ENCODE measurements at regions not wholly inside any gene's neighbourhood (a gene's known extent, or its start where the extent isn't known, plus 50 kb on each side); places are given as distances from the start of the nearest gene placed in this dataset.

- DNase-seq (ENCODE audit: insufficient read length) (no peak), FAIRE-seq (no peak)
- TF ChIP-seq POLR2AphosphoS5 (IDR thresholded peaks at IDR 0.05; ENCODE audit: low read depth, low read length): no peak
- no peak for TF ChIP-seq TAF1 (IDR thresholded peaks at IDR 0.05; ENCODE audit: borderline replicate concordance, low read depth, low read length)
- TF ChIP-seq POLR2A (IDR thresholded peaks at IDR 0.05; ENCODE audit: low read depth, low read length): no peak
Observed at GRCh38 chr5:158623971-158624370, 475.7 kb downstream of the EBF1 start.

GRCh38 chr5:158621391-158621790 is 478.3 kb downstream of the EBF1 start:
- no peak for TF ChIP-seq TAF1 (IDR thresholded peaks at IDR 0.05; ENCODE audit: borderline replicate concordance, low read depth, low read length)
- TF ChIP-seq POLR2A (IDR thresholded peaks at IDR 0.05; ENCODE audit: low read depth, low read length): no peak
- TF ChIP-seq POLR2AphosphoS5 (IDR thresholded peaks at IDR 0.05; ENCODE audit: low read depth, low read length): no peak
- DNase-seq (ENCODE audit: insufficient read length) (no peak), FAIRE-seq (no peak)

GRCh38 chr5:158619083-158619788 is 480.5 kb downstream of the EBF1 start:
- no peak for FAIRE-seq
- TF ChIP-seq POLR2AphosphoS5 (IDR thresholded peaks at IDR 0.05; ENCODE audit: low read depth, low read length): no peak
- TF ChIP-seq POLR2A (IDR thresholded peaks at IDR 0.05; ENCODE audit: low read depth, low read length): no peak
- TF ChIP-seq TAF1 (IDR thresholded peaks at IDR 0.05; ENCODE audit: borderline replicate concordance, low read depth, low read length): no peak
- DNase-seq (ENCODE audit: insufficient read length): no peak

GRCh38 chr5:158618256-158618655 is 481.5 kb downstream of the EBF1 start:
- FAIRE-seq (no peak), DNase-seq (ENCODE audit: insufficient read length) (no peak)
- TF ChIP-seq POLR2AphosphoS5 (IDR thresholded peaks at IDR 0.05; ENCODE audit: low read depth, low read length): no peak
- TF ChIP-seq TAF1 (IDR thresholded peaks at IDR 0.05; ENCODE audit: borderline replicate concordance, low read depth, low read length): no peak
- TF ChIP-seq POLR2A (IDR thresholded peaks at IDR 0.05; ENCODE audit: low read depth, low read length): no peak

GRCh38 chr5:158616707-158617106 is 483.0 kb downstream of the EBF1 start:
- no peak for TF ChIP-seq POLR2A (IDR thresholded peaks at IDR 0.05; ENCODE audit: low read depth, low read length)
- no peak for TF ChIP-seq TAF1 (IDR thresholded peaks at IDR 0.05; ENCODE audit: borderline replicate concordance, low read depth, low read length)
- no peak for TF ChIP-seq POLR2AphosphoS5 (IDR thresholded peaks at IDR 0.05; ENCODE audit: low read depth, low read length)
- DNase-seq (ENCODE audit: insufficient read length): no peak
- no peak for FAIRE-seq

- DNase-seq (ENCODE audit: insufficient read length) (no peak), FAIRE-seq (no peak)
- TF ChIP-seq POLR2AphosphoS5 (IDR thresholded peaks at IDR 0.05; ENCODE audit: low read depth, low read length) (no peak), POLR2A (IDR thresholded peaks at IDR 0.05; ENCODE audit: low read depth, low read length) (no peak), TAF1 (IDR thresholded peaks at IDR 0.05; ENCODE audit: borderline replicate concordance, low read depth, low read length) (no peak)
Observed at GRCh38 chr5:158614951-158615350, 484.8 kb downstream of the EBF1 start.

- no peak for DNase-seq (ENCODE audit: insufficient read length)
- TF ChIP-seq POLR2AphosphoS5 (IDR thresholded peaks at IDR 0.05; ENCODE audit: low read depth, low read length) (no peak), TAF1 (IDR thresholded peaks at IDR 0.05; ENCODE audit: borderline replicate concordance, low read depth, low read length) (no peak), POLR2A (IDR thresholded peaks at IDR 0.05; ENCODE audit: low read depth, low read length) (no peak)
- no peak for FAIRE-seq
Observed at GRCh38 chr5:158611581-158611980, 488.1 kb downstream of the EBF1 start.

- DNase-seq (ENCODE audit: insufficient read length): no peak
- no peak for FAIRE-seq
- TF ChIP-seq POLR2AphosphoS5 (IDR thresholded peaks at IDR 0.05; ENCODE audit: low read depth, low read length) (no peak), TAF1 (IDR thresholded peaks at IDR 0.05; ENCODE audit: borderline replicate concordance, low read depth, low read length) (no peak), POLR2A (IDR thresholded peaks at IDR 0.05; ENCODE audit: low read depth, low read length) (no peak)
Observed at GRCh38 chr5:158610051-158610415, 489.7 kb downstream of the EBF1 start.

GRCh38 chr5:158609333-158610050 is 490.2 kb downstream of the EBF1 start:
- FAIRE-seq (no peak), DNase-seq (ENCODE audit: insufficient read length) (no peak)
- no peak for TF ChIP-seq TAF1 (IDR thresholded peaks at IDR 0.05; ENCODE audit: borderline replicate concordance, low read depth, low read length)
- TF ChIP-seq POLR2A (IDR thresholded peaks at IDR 0.05; ENCODE audit: low read depth, low read length): no peak

GRCh38 chr5:158607088-158607487 is 492.6 kb downstream of the EBF1 start:
- TF ChIP-seq POLR2AphosphoS5 (IDR thresholded peaks at IDR 0.05; ENCODE audit: low read depth, low read length) (no peak), POLR2A (IDR thresholded peaks at IDR 0.05; ENCODE audit: low read depth, low read length) (no peak)
- DNase-seq (ENCODE audit: insufficient read length): no peak
- FAIRE-seq: no peak

- FAIRE-seq: no peak
- no peak for TF ChIP-seq TAF1 (IDR thresholded peaks at IDR 0.05; ENCODE audit: borderline replicate concordance, low read depth, low read length)
- TF ChIP-seq POLR2A (IDR thresholded peaks at IDR 0.05; ENCODE audit: low read depth, low read length): no peak
- no peak for TF ChIP-seq POLR2AphosphoS5 (IDR thresholded peaks at IDR 0.05; ENCODE audit: low read depth, low read length)
- DNase-seq (ENCODE audit: insufficient read length): no peak
Observed at GRCh38 chr5:158606233-158606632, 493.5 kb downstream of the EBF1 start.

GRCh38 chr5:158602981-158603380 is 496.7 kb downstream of the EBF1 start:
- DNase-seq (ENCODE audit: insufficient read length) (no peak), FAIRE-seq (no peak)
- TF ChIP-seq POLR2AphosphoS5 (IDR thresholded peaks at IDR 0.05; ENCODE audit: low read depth, low read length) (no peak), POLR2A (IDR thresholded peaks at IDR 0.05; ENCODE audit: low read depth, low read length) (no peak), TAF1 (IDR thresholded peaks at IDR 0.05; ENCODE audit: borderline replicate concordance, low read depth, low read length) (no peak)

Data from GM12892 (cell line).